ENCODE measurements at regions not wholly inside any gene's neighbourhood (a gene's known extent, or its start where the extent isn't known, plus 50 kb on each side); places are given as distances from the start of the nearest gene placed in this dataset.

DNA sequence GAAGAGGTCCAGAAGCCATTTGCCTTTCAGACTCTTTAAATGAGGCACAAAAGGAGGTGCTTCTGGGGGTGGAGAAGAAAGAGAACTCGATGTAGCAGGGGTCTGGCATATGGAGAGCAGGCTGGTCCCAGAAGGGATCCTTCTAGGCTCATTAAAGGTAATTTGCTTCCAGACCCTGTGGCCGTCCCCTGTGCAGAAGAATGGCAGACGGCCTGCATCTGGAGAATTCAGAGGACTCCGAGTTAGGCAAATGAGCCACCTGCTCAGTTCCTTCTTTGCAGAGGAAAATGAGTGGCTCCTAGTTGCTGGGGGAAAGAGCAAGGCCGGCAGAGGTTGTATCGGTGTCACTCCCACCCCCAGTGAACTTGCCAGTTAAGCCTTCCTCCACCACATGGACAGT lies 73.8 kb upstream of the FAM180A start:
- no peak for TF ChIP-seq POLR2AphosphoS5 (IDR thresholded peaks at IDR 0.05; ENCODE audit: low read depth, low read length)
- TF ChIP-seq, protein P1, sequence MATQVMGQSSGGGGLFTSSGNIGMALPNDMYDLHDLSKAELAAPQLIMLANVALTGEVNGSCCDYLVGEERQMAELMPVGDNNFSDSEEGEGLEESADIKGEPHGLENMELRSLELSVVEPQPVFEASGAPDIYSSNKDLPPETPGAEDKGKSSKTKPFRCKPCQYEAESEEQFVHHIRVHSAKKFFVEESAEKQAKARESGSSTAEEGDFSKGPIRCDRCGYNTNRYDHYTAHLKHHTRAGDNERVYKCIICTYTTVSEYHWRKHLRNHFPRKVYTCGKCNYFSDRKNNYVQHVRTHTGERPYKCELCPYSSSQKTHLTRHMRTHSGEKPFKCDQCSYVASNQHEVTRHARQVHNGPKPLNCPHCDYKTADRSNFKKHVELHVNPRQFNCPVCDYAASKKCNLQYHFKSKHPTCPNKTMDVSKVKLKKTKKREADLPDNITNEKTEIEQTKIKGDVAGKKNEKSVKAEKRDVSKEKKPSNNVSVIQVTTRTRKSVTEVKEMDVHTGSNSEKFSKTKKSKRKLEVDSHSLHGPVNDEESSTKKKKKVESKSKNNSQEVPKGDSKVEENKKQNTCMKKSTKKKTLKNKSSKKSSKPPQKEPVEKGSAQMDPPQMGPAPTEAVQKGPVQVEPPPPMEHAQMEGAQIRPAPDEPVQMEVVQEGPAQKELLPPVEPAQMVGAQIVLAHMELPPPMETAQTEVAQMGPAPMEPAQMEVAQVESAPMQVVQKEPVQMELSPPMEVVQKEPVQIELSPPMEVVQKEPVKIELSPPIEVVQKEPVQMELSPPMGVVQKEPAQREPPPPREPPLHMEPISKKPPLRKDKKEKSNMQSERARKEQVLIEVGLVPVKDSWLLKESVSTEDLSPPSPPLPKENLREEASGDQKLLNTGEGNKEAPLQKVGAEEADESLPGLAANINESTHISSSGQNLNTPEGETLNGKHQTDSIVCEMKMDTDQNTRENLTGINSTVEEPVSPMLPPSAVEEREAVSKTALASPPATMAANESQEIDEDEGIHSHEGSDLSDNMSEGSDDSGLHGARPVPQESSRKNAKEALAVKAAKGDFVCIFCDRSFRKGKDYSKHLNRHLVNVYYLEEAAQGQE (IDR thresholded peaks at IDR 0.05; ENCODE audit: insufficient read depth in 1 of 2, low read depth in 2 of 2, low read length in 1 of 2): no peak
- TF ChIP-seq TCF7L2 (IDR thresholded peaks at IDR 0.05; ENCODE audit: low read depth, low read length): no peak
- TF ChIP-seq, protein P2, sequence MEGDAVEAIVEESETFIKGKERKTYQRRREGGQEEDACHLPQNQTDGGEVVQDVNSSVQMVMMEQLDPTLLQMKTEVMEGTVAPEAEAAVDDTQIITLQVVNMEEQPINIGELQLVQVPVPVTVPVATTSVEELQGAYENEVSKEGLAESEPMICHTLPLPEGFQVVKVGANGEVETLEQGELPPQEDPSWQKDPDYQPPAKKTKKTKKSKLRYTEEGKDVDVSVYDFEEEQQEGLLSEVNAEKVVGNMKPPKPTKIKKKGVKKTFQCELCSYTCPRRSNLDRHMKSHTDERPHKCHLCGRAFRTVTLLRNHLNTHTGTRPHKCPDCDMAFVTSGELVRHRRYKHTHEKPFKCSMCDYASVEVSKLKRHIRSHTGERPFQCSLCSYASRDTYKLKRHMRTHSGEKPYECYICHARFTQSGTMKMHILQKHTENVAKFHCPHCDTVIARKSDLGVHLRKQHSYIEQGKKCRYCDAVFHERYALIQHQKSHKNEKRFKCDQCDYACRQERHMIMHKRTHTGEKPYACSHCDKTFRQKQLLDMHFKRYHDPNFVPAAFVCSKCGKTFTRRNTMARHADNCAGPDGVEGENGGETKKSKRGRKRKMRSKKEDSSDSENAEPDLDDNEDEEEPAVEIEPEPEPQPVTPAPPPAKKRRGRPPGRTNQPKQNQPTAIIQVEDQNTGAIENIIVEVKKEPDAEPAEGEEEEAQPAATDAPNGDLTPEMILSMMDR (IDR thresholded peaks at IDR 0.05): no peak
- TF ChIP-seq SIN3A (IDR thresholded peaks at IDR 0.05; ENCODE audit: borderline replicate concordance, insufficient read depth, low read depth, low read length): no peak
- in situ Hi-C loops (cut with HindIII; ENCODE audit: low pct_unique_long_range_greater_than_20kb, low sequenced_read_pairs): no loop called here
- ATAC-seq (no peak), DNase-seq (ENCODE audit: low read depth, low spot score) (no peak)
- Histone ChIP-seq H3K27me3 (ENCODE audit: control insufficient read depth, insufficient read depth, low read length) (peaks cover 17% of the 10 kb centered on the region), H3K4me3 (ENCODE audit: low read depth in 2 of 2, low read length in 2 of 2) (no peak overlapping the region), H3K27ac (ENCODE audit: low read length) (no peak overlapping the region), H3K9me3 (ENCODE audit: control insufficient read depth, insufficient read depth, low read depth, low read length) (no peaks in the 10 kb centered on the region), H3K4me1 (ENCODE audit: control insufficient read depth, insufficient read depth, low read length) (no peaks in the 10 kb centered on the region), H3K36me3 (ENCODE audit: control insufficient read depth, insufficient read depth, low read length) (no peaks in the 10 kb centered on the region)
- BruUV-seq (replicated peaks): no TSS peak
- ChIA-PET POLR2A (no interaction called here), CTCF (no interaction called here)
- intact Hi-C loops (cut with micrococcal nuclease; ENCODE audit: unreplicated experiment): no loop called here

GRCh38 chr7:135817583-135817982 lies 69.0 kb upstream of the FAM180A start:
- POLR2A ChIA-PET: no interaction called here
- CTCF ChIA-PET: no interaction called here
- in situ Hi-C loops (cut with HindIII; ENCODE audit: low pct_unique_long_range_greater_than_20kb, low sequenced_read_pairs): no loop called here

More at GRCh38 chr7:135817583-135817982, 69.0 kb upstream of the FAM180A start:
- Histone ChIP-seq H3K4me3 (ENCODE audit: low read depth in 2 of 2, low read length in 2 of 2) (no peak overlapping the region), H3K36me3 (ENCODE audit: control insufficient read depth, insufficient read depth, low read length) (no peaks in the 10 kb centered on the region), H3K27me3 (ENCODE audit: control insufficient read depth, insufficient read depth, low read length) (peaks cover 8% of the 10 kb centered on the region), H3K27ac (ENCODE audit: low read length) (no peak overlapping the region), H3K4me1 (ENCODE audit: control insufficient read depth, insufficient read depth, low read length) (no peaks in the 10 kb centered on the region), H3K9me3 (ENCODE audit: control insufficient read depth, insufficient read depth, low read depth, low read length) (no peaks in the 10 kb centered on the region)
- intact Hi-C loops (cut with micrococcal nuclease; ENCODE audit: unreplicated experiment): no loop called here
- ATAC-seq (no peak), DNase-seq (ENCODE audit: low read depth, low spot score) (no peak)
- TF ChIP-seq, protein P2 (IDR thresholded peaks at IDR 0.05): no peak
- TF ChIP-seq SIN3A (IDR thresholded peaks at IDR 0.05; ENCODE audit: borderline replicate concordance, insufficient read depth, low read depth, low read length): no peak
- BruUV-seq (replicated peaks): no TSS peak

Data from Panc1 (cell line).